ENCODE measurements at regions not wholly inside any gene's neighbourhood (a gene's known extent, or its start where the extent isn't known, plus 50 kb on each side); places are given as distances from the start of the nearest gene placed in this dataset.

- TF ChIP-seq GATA2 (IDR thresholded peaks at IDR 0.05; ENCODE audit: low read depth, low read length) (no peak), GATA3 (IDR thresholded peaks at IDR 0.05; ENCODE audit: low read depth, low read length) (no peak)
Measured at GRCh38 chr12:77728018-77728417, 102.7 kb upstream of the NAV3 start.

Measured in SH-SY5Y (cell line).